HG03095 (cell line): ENCODE measurements at regions not wholly inside any gene's neighbourhood (a gene's known extent, or its start where the extent isn't known, plus 50 kb on each side); places are given as distances from the start of the nearest gene placed in this dataset.
"Not testable (repeated sequence)": the region's sequence is repeated elsewhere in the genome, so short reads cannot be mapped to it uniquely, and the experiment has no call there.

Experiments used
- ATAC-seq: cut with Tn5 transposase; IDR thresholded peaks from one replicate; pipeline ENCODE4 v1.9.1; 2021; ENCODE audit warnings: moderate library complexity; ENCODE audit not compliant: unreplicated experiment

DNA sequence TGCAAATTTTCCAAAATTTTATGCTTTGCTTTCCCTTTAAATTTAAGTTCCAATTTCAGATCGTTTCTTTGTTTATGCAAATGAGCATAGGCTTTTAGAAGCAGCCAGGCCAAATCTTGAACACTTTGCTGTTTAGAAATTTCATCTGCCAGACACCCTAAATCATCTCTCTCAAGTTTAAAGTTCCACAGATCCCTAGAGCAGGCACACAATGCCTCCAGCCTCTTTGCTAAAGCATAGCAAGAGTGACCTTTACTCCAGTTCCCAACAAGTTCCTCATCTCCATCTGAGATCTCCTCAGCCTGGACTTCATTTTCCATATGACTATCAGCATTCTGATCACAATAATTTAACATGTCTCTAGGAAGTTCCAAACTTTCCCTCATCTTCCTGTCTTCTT, 254.5 kb downstream of the DLL1 start:
- ATAC-seq, result not testable (repeated sequence)

- ATAC-seq, result no peak
Observed at GRCh38 chr6:170035901-170036304, 255.0 kb downstream of the DLL1 start.

DNA sequence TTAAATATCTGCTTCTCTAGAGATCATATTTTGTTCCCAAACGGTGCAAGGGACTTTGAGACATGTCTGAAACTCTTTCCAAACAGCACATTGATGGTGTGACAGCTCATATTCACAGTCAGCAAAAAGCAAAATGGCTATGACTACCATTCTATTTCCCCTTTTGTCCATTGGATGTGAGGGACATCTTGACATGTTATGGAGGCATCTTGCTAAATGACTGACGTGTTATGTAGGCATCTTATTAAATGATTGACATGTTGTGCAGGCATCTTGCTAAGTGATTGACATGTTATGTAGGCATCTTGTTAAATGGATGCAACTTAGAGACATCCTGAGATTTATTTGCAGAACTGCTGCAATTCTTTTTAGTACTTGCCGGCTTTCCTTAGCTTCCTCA, 255.8 kb downstream of the DLL1 start:
- ATAC-seq, result no peak

GRCh38 chr6:170034294-170034693, 256.6 kb downstream of the DLL1 start:
- ATAC-seq, result no peak

DNA sequence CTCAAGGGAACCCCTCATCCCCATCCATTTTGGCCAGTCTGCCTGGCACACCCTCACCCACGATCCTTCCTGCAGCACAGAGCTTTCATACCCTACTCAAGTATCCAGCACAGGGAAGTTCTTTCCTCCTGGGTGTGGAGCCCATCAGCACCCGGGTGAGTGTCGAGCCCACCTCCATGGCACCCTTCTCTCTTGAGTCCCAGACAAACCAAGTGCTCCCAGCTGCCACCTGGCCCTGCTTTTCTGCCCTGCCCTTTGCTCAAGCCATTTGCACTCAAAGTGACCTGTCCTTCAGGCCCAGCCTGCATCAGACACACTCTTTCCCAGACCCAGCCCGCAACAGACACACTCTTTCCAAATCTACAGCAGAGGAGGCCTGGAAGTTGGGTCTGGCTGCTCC, 257.2 kb downstream of the DLL1 start:
- no peak for ATAC-seq

GRCh38 chr6:170032706-170033309, 258.1 kb downstream of the DLL1 start:
- no peak for ATAC-seq

DNA sequence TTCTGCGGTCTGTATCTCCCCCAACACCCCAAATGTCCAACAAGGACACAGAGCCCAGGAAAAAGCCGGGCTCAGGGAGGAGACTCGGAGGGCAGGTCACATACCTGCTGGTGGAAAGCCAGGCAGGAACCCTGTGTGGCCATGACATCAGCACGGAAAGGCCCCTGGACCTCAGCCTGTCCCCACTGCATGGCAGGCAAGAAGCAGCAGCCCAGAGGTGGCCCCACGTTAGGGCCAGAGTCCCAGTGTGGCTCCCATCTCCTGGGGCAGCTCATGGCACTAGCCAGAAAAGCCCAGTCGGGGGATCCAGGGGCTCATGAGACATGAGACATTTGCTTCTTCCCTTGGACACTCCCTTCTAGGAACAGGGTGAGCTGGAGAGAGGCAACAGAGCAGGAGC, 258.7 kb downstream of the DLL1 start:
- no peak for ATAC-seq

GRCh38 chr6:170031684-170032121, 259.2 kb downstream of the DLL1 start:
- ATAC-seq, result no peak

DNA sequence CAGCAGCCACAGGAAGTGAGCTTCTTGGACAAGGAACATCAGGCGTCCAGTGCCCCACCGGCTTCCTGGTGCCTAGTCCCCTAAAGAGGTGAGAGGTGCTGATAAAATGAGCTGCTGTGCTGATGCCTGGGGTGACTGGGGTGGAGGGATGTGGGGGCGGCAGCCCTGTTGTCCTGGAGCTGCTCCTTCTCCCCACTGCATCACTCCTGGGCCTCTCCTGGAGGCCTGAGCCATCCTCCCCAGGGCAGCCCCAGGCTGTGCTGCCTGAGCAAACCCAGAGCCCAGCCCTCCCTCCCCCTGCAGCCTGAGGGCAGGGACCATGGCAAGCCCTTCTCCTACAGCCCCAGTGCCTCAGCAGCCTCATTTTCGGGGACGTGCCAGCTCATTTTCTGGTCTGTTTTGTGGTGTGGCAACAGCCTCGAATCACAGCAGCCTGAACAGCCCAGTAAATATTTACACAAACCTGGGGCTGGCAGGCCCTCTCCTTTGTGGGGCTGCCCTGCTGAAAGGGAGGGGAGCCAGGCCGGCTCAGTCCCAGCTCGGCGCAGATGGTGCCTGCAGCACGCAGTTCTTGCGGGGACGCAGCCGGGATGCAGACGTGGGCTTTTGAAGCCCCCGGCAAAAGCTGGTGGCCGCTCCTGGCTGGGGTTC, 259.9 kb downstream of the DLL1 start:
- ATAC-seq, result no peak

DNA sequence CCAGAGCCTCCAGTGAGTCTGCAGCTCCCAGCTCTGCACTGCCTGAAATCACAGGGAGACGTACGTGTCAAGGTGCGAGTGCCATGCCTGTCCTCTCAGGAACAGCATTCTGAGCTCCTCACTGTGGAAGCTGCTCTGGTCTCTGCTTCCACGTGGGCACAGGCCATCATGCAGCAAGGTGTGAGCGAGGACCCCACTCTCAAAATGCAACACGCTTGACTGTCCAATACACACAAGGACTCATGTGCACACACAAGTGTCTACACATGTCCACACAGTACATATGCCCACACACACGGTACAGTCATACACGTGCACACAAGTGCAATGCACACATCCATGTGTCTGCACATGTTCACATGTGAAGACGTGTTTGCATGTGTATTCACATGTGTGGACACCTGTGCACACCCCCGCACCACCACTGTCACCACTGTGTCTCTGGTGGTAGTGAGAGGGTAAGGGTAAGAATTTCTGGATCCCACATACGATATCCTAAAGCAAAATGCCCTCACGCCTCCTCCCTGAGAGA, 260.5 kb downstream of the DLL1 start:
- ATAC-seq, result no peak

DNA sequence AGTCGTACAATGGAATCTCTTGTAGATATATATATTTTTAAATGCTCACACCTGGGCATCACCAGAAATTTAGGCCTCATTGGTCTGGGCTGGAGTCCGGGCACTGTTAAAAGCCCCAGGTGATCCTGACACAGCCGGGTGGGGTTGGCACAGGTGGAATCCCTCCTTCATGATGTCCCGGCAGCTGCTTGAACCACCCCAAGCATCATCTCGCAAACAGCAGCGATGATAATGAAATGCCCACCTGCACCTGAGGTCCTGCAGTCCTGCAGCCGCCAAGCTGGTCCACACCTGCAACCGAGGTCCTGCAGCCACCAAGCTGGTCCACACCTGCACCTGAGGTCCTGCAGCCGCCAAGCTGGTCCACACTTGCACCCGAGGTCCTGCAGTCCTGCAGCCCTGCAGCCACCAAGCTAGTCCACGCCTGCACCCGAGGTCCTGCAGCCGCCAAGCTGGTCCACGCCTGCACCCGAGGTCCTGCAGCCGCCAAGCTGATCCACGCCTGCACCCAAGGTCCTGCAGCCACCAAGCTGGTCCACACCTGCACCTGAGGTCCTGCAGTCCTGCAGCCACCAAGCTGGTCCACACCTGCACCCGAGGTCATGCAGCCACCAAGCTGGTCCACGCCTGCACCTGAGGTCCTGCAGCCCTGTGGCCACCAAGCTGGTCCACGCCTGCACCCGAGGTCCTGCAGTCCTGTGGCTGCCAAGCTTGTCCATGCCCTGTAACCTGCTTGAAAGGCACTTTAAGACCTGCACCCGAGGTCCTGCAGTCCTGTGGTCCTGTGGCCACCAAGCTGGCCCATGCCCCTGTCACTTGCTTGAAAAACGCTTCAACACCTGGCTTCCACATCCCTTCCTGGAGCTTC, 261.2 kb downstream of the DLL1 start:
- ATAC-seq, result no peak

DNA sequence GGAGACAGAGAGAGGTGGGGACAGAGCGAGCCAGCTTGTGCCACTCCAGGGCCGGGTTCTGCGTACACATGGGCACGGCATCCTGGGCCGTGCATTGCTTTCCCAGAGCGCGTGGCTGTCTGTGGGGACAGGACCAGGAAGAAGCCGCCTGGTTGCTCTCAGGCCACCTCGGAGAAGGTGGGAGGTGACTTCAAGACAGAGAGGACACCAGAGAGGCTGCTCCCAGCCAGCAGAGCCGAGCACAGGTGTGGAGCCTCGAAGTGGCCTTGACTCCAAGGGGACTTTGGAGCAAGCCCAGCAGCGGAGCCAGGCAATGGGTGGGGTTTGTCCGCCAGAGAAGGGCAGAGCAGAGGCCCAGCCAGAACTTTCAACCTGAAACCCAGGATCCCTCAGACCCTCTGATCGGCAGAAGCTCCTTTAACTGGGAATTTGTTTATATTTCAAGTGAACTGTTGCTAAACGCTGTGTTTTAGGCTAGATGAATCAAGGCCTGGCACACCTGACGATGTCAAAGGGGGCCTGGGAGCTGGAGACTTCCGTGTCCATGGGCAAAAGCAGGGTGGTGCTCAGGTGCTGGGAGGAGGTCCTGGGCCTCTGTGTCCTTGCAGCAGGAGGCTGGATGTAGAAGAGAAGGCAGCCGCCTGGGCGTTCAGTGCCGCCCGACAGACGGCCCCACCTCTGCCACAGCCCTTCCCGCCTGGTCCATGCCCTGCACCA, 262.1 kb downstream of the DLL1 start:
- no peak for ATAC-seq

GRCh38 chr6:170027647-170028043, 263.2 kb downstream of the DLL1 start:
- ATAC-seq, result no peak

GRCh38 chr6:170026751-170027646, 263.9 kb downstream of the DLL1 start:
- no peak for ATAC-seq

GRCh38 chr6:170025935-170026750, 264.7 kb downstream of the DLL1 start:
- ATAC-seq, result no peak

- ATAC-seq, result no peak
Observed at GRCh38 chr6:170025341-170025911, 265.5 kb downstream of the DLL1 start.

- ATAC-seq, result no peak
Observed at GRCh38 chr6:170024940-170025339, 265.9 kb downstream of the DLL1 start.

GRCh38 chr6:170023620-170024521, 267.0 kb downstream of the DLL1 start:
- no peak for ATAC-seq
